H1 (cell line): ENCODE measurements at regions not wholly inside any gene's neighbourhood (a gene's known extent, or its start where the extent isn't known, plus 50 kb on each side); places are given as distances from the start of the nearest gene placed in this dataset.

Source experiments
- CBX5 ChIP-seq: fragments of 300-800, 300-1000 bp; sonication (generic); IDR thresholded peaks from 2 replicates; pipeline ENCODE4 v1.7.1; 2016; ENCODE audit warnings: antibody characterized with exemption, low read length, low read depth
- NANOG ChIP-seq: IDR thresholded peaks from 2 replicates; pipeline ENCODE4 v1.6.1; 2011; ENCODE audit warnings: low read length, low read depth, mild to moderate bottlenecking, inconsistent platforms; ENCODE audit not compliant: insufficient read depth, poor library complexity, severe bottlenecking
- SIX5 ChIP-seq: IDR thresholded peaks from 2 replicates; pipeline ENCODE4 v1.6.1; 2011; ENCODE audit warnings: mild to moderate bottlenecking, low read depth, low read length
- YY1 ChIP-seq: IDR thresholded peaks from 2 replicates; pipeline ENCODE4 v1.6.1; 2011; ENCODE audit warnings: low read depth, mild to moderate bottlenecking, low read length
- ZNF274 ChIP-seq: IDR thresholded peaks from 2 replicates; pipeline ENCODE4 v1.7.0; 2012; ENCODE audit warnings: low read length, borderline replicate concordance; ENCODE audit errors: extremely low read depth

GRCh38 chr17:77027271-77027889 is 113.4 kb upstream of the SEC14L1 start (continued):
- TF ChIP-seq ZNF274 = no peak
- no peak for TF ChIP-seq NANOG
- TF ChIP-seq YY1 = no peak
- TF ChIP-seq CBX5 = no peak
- no peak for TF ChIP-seq SIX5
